Amniotic epithelial cell (primary cell): ENCODE measurements at regions not wholly inside any gene's neighbourhood (a gene's known extent, or its start where the extent isn't known, plus 50 kb on each side); places are given as distances from the start of the nearest gene placed in this dataset.
"Not testable (repeated sequence)": the region's sequence is repeated elsewhere in the genome, so short reads cannot be mapped to it uniquely, and the experiment has no call there.

Source experiments
- DNase-seq: peaks from one replicate; pipeline ENCODE4 v3.0.0-alpha.2; 2010; ENCODE audit warnings: low read depth

- no peak for DNase-seq
These were observed 291.6 kb downstream of the KLF12 start for GRCh38 chr13:73842626-73843025.

GRCh38 chr13:73842184-73842583, 292.0 kb downstream of the KLF12 start:
- DNase-seq, result no peak

GRCh38 chr13:73837147-73837546, 297.1 kb downstream of the KLF12 start:
- no peak for DNase-seq

DNA sequence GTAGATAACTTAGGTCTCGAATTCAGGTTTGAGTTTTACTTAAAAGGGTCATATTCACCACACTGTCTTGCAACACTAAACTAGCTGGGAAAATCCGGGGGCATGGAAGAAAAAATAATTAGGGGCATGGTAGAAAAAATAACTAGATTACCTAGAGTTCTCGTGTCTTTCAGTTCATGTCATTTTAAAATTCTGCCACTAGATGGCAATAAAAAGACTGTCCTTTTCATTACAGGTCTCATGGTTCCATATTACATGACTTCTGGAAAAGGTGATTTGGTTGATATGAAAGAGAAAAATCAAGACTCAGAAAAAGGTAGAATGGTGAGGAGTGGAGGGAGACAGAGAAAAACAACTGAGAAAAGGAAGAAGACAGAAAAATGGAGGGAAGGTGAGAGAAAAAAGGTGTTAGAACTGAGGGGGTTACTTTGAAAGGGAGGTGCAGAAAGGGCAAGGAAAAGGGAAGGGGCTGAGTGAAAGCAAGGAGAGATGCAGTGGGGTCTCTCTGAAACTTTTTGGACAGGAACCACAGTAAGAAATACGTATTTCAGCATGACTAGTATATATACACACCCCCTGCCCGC, 299.0 kb downstream of the KLF12 start:
- peak; percentile 48 for DNase-seq

GRCh38 chr13:73833325-73834070, 300.7 kb downstream of the KLF12 start:
- DNase-seq, result peak; percentile 40

GRCh38 chr13:73832825-73833224, 301.4 kb downstream of the KLF12 start:
- DNase-seq, result no peak

DNA sequence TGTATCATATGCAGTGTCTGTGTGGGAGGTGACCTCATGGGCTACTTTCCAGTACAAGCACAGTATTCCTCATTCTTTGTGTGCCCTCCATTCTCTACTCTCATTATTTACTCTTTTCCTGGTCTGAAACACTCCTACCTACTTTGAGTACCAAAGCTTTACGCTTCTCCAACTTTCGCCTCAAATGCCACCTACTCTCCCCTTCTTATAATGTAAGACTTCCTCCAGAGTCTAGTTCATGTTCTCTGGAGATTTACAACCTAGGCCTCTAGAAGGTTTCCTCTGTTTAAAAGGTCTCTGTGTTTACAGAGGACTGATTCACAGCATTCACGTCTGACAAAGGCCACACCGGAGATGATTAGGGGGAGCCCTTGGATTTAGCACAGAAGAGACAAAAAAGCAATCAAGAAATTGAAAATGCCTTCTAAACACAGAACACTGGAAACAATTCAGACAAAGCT, 302.0 kb downstream of the KLF12 start:
- peak; percentile 11 for DNase-seq

DNA sequence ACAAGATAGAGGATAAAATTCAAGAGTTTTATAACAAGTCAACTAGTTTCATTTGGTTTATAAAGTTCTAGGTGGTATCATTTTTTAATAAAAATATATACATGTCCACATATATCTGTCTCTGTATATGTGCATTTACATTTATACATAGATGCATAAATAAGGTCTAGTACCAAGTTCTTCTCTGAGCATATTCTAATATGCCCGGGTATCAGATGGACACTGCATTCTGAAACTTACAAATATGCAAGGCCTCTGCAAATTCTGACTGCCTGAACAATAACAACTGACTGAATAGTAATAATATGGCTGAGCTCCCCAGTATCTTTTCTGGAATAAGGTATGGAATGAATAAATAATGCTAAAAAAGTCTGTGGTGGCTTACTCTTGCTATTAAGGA, 304.8 kb downstream of the KLF12 start:
- no peak for DNase-seq

DNA sequence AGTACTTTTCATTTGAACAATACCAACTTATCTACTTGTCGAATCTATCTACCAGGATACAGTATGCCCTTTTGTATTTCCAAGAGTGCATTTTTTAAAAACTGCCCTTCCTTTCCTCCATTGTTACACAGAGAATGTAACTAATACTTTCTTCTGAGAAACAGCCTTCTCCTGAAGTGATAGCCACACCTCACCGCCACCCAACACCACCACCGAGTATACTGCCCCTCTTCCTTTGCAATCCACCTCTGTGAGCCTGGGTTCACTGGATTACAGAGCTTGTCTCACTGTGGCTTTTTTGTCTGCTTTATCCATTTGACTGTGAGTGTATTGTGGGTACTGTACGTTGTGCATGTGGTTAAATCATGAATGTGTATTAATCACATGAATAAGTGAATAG, 305.4 kb downstream of the KLF12 start:
- no peak for DNase-seq

- no peak for DNase-seq
These were observed 306.8 kb downstream of the KLF12 start for GRCh38 chr13:73827434-73827833.

DNA sequence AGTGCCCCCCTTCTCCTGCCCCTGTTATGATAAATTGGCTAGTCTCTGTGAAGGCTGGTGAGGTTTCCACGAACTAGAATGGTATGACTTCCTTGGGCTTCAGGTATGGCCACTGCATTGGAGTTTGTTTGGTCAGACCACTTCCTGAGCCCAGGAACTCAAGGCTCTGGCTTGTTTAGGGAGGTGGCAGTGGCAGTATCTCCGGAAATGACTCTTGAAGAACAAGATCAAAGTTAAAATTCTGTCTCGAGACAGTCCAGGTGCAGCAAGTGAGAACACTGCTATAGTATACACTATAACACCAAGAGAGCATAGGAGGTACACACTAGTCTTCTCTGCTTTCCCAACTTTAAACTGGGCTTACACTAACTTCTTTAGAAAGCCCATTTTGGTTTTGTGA, 309.1 kb downstream of the KLF12 start:
- DNase-seq, result no peak

GRCh38 chr13:73822668-73823592, 311.3 kb downstream of the KLF12 start:
- no peak for DNase-seq

DNA sequence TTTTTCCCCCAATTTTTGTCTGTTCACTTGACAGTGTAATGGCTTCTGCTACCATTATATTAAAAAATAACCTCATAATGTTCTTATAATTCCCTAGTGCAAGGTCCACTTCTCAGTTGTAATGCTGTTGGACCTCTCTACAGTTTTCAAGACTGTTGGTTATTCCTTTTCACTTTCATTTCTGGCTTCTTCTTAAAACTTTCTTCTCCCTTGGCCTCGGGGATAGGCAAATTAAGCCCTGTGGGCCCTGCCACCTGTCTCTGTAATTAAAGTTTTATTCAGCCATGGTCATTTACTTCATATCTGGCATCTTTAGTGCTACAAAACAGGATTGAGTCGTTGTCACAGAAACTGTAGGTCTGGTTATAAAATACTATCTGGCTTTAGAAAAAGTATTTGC, 313.5 kb downstream of the KLF12 start:
- no peak for DNase-seq

GRCh38 chr13:73820285-73820684, 313.9 kb downstream of the KLF12 start:
- DNase-seq, result no peak

DNA sequence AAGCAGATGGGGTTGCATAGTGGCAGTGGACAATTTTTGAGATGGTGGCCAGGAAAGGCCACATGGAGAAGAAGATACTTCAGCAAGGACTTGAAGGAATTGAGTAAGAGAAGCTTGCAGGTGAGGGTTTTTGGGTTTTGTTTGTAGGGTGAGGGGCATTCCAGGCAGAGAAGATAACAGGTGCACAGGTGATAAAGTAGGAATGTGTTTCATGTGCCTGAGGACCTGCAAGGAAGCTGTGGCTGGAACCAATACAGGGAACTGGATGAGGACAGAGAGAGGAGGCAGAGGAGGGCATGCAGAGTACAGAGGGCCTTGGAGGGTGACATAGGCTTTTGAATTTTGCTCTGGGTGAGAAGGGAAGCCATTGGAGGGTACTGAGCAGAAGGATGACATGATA, 314.5 kb downstream of the KLF12 start:
- DNase-seq, result no peak

GRCh38 chr13:73816702-73817101, 317.5 kb downstream of the KLF12 start:
- no peak for DNase-seq

- DNase-seq, result no peak
These were observed 318.4 kb downstream of the KLF12 start for GRCh38 chr13:73815796-73816195.

GRCh38 chr13:73810647-73811046, 323.6 kb downstream of the KLF12 start:
- DNase-seq, result peak; percentile 23

DNA sequence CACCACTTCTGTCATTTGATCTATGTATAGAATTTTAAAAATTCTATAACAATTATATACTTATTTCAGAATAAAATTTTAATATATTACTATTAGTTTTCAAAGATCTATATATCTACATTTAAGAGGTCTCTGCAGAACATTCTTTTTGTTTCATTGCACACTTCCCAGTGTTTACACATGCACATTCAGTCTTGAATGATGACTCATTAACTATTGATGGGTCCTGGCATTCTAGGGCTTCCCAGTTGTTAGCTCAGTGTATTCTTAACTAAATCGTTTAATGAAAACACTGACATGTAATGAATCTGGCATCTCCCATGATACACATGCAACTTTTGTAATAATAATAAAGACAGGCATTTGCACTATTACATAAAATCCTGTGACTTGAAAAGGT, 324.6 kb downstream of the KLF12 start:
- DNase-seq, result peak; percentile 16

DNA sequence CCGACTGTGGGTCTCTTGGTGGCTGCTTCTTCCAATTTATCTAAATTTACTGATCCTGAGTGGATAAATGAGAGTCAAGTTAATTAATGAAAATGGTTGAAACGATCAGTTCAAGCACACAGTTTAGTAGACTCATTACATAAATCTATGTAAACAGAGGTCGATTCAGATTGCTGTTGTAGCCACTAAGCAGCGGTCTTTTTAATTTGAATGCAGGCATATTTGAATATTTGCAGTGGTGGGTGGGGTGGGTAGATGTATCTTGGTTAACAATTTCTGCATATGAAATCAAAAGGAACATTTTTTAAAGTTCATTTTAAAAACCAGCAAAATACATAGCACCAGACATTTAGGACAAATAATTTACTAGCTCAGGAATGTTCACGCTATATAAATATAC, 325.9 kb downstream of the KLF12 start:
- DNase-seq, result no peak

- DNase-seq, result not testable (repeated sequence)
These were observed 328.8 kb downstream of the KLF12 start for GRCh38 chr13:73805326-73805958.

GRCh38 chr13:73803997-73804396, 330.2 kb downstream of the KLF12 start:
- peak; percentile 62 for DNase-seq
